NB4 (cell line): ENCODE measurements at regions not wholly inside any gene's neighbourhood (a gene's known extent, or its start where the extent isn't known, plus 50 kb on each side); places are given as distances from the start of the nearest gene placed in this dataset.
A peak's percentile ranks its signal among the peaks of the same experiment; 100 is the strongest.

Experiments used
- CTCF ChIP-seq: IDR thresholded peaks from one replicate; pipeline ENCODE4 v1.5.1; 2012; ENCODE audit warnings: low read depth, low read length
- POLR2A ChIP-seq: IDR thresholded peaks from 2 replicates; pipeline ENCODE4 v1.6.1; 2011; ENCODE audit warnings: mild to moderate bottlenecking; ENCODE audit not compliant: insufficient read length; ENCODE audit errors: extremely low read depth

- peak; percentile 71 for TF ChIP-seq CTCF
- TF ChIP-seq POLR2A, result no peak
Observed at GRCh38 chr6:137313928-137314855, 95.0 kb upstream of the IFNGR1 start.
